PC-9 (cell line): ENCODE measurements at regions not wholly inside any gene's neighbourhood (a gene's known extent, or its start where the extent isn't known, plus 50 kb on each side); places are given as distances from the start of the nearest gene placed in this dataset.

Experiments used
- EZH2 ChIP-seq: fragments of 200-600 bp; sonication (generic); IDR thresholded peaks from 2 replicates; pipeline ENCODE4 v1.8.0; 2017; ENCODE audit warnings: antibody characterized with exemption, low read depth
- TF ChIP-seq, protein P1 (sequence below): fragments of 200-600 bp; sonication (generic); conservative IDR thresholded peaks from 2 replicates; pipeline ENCODE4 v1.6.1; 2017; ENCODE audit warnings: mixed run types, antibody characterized with exemption, mild to moderate bottlenecking, moderate library complexity

- TF ChIP-seq, protein P1, sequence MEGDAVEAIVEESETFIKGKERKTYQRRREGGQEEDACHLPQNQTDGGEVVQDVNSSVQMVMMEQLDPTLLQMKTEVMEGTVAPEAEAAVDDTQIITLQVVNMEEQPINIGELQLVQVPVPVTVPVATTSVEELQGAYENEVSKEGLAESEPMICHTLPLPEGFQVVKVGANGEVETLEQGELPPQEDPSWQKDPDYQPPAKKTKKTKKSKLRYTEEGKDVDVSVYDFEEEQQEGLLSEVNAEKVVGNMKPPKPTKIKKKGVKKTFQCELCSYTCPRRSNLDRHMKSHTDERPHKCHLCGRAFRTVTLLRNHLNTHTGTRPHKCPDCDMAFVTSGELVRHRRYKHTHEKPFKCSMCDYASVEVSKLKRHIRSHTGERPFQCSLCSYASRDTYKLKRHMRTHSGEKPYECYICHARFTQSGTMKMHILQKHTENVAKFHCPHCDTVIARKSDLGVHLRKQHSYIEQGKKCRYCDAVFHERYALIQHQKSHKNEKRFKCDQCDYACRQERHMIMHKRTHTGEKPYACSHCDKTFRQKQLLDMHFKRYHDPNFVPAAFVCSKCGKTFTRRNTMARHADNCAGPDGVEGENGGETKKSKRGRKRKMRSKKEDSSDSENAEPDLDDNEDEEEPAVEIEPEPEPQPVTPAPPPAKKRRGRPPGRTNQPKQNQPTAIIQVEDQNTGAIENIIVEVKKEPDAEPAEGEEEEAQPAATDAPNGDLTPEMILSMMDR, result no peak
- TF ChIP-seq EZH2, result no peak
These were observed 87.0 kb downstream of the EFNB1 start for GRCh38 chrX:68915778-68916177.
